ENCODE measurements at regions not wholly inside any gene's neighbourhood (a gene's known extent, or its start where the extent isn't known, plus 50 kb on each side); places are given as distances from the start of the nearest gene placed in this dataset.

GRCh38 chr16:47927330-47927729 is 228.5 kb downstream of the ABCC12 start:
- no peaks in the 10 kb centered on the region for H3K36me3 ChIP-seq (ENCODE audit: insufficient read depth, low read length)
- no peak overlapping the region for H3K27ac ChIP-seq (ENCODE audit: low read depth, low read length, poor library complexity, severe bottlenecking)
- H3K4me1 ChIP-seq (ENCODE audit: insufficient read depth, low read length, severe bottlenecking) = no peaks in the 10 kb centered on the region
- no peak overlapping the region for H3K9ac ChIP-seq (ENCODE audit: low read length)
- no peaks in the 10 kb centered on the region for H4K20me1 ChIP-seq (ENCODE audit: insufficient read depth, low read length)
- no peaks in the 10 kb centered on the region for H3K9me2 ChIP-seq (ENCODE audit: low read depth, low read length)
- no peak overlapping the region for H3K4me3 ChIP-seq (ENCODE audit: low read depth, low read length, poor library complexity, severe bottlenecking)
- TF ChIP-seq EZH2 (IDR thresholded peaks at IDR 0.05; ENCODE audit: borderline replicate concordance, low read length) (no peak), CTCF (IDR thresholded peaks at IDR 0.05; ENCODE audit: low read length) (no peak)
- no peaks in the 10 kb centered on the region for H3K27me3 ChIP-seq (ENCODE audit: insufficient read depth, low read length)
- H3K79me2 ChIP-seq (ENCODE audit: insufficient read depth, low read length) = no peaks in the 10 kb centered on the region
- H3K4me2 ChIP-seq (ENCODE audit: low read length) = no peak overlapping the region
- no peaks in the 10 kb centered on the region for H3K9me3 ChIP-seq (ENCODE audit: low read length)
- H2AFZ ChIP-seq (ENCODE audit: low read length) = no peak overlapping the region
- no peaks in the 10 kb centered on the region for H3F3A ChIP-seq (ENCODE audit: insufficient read depth, low read length)

- no peak for TF ChIP-seq CTCF (IDR thresholded peaks at IDR 0.05; ENCODE audit: low read length)
- TF ChIP-seq EZH2 (IDR thresholded peaks at IDR 0.05; ENCODE audit: borderline replicate concordance, low read length) = no peak
- no peaks in the 10 kb centered on the region for H3K4me1 ChIP-seq (ENCODE audit: insufficient read depth, low read length, severe bottlenecking)
- H3K9ac ChIP-seq (ENCODE audit: low read length) = no peak overlapping the region
- no peaks in the 10 kb centered on the region for H3K9me2 ChIP-seq (ENCODE audit: low read depth, low read length)
- H3K27me3 ChIP-seq (ENCODE audit: insufficient read depth, low read length) = no peaks in the 10 kb centered on the region
- H3K9me3 ChIP-seq (ENCODE audit: low read length) = no peaks in the 10 kb centered on the region
- no peak overlapping the region for H3K4me3 ChIP-seq (ENCODE audit: low read depth, low read length, poor library complexity, severe bottlenecking)
- no peak overlapping the region for H3K4me2 ChIP-seq (ENCODE audit: low read length)
- H3F3A ChIP-seq (ENCODE audit: insufficient read depth, low read length) = no peaks in the 10 kb centered on the region
- H3K36me3 ChIP-seq (ENCODE audit: insufficient read depth, low read length) = no peaks in the 10 kb centered on the region
- no peak overlapping the region for H3K27ac ChIP-seq (ENCODE audit: low read depth, low read length, poor library complexity, severe bottlenecking)
- H4K20me1 ChIP-seq (ENCODE audit: insufficient read depth, low read length) = no peaks in the 10 kb centered on the region
- H3K79me2 ChIP-seq (ENCODE audit: insufficient read depth, low read length) = no peaks in the 10 kb centered on the region
- no peak overlapping the region for H2AFZ ChIP-seq (ENCODE audit: low read length)
Measured at GRCh38 chr16:47925811-47926460, 229.9 kb downstream of the ABCC12 start.

GRCh38 chr16:47924950-47925349 is 230.8 kb downstream of the ABCC12 start:
- no peak overlapping the region for H2AFZ ChIP-seq (ENCODE audit: low read length)
- H3K4me3 ChIP-seq (ENCODE audit: low read depth, low read length, poor library complexity, severe bottlenecking) = no peak overlapping the region
- no peak for TF ChIP-seq CTCF (IDR thresholded peaks at IDR 0.05; ENCODE audit: low read length)
- no peak for TF ChIP-seq EZH2 (IDR thresholded peaks at IDR 0.05; ENCODE audit: borderline replicate concordance, low read length)

More at GRCh38 chr16:47924950-47925349, 230.8 kb downstream of the ABCC12 start:
- no peaks in the 10 kb centered on the region for H3K9me2 ChIP-seq (ENCODE audit: low read depth, low read length)
- H3F3A ChIP-seq (ENCODE audit: insufficient read depth, low read length) = no peaks in the 10 kb centered on the region
- H3K79me2 ChIP-seq (ENCODE audit: insufficient read depth, low read length) = no peaks in the 10 kb centered on the region
- H3K36me3 ChIP-seq (ENCODE audit: insufficient read depth, low read length) = no peaks in the 10 kb centered on the region
- no peaks in the 10 kb centered on the region for H3K4me1 ChIP-seq (ENCODE audit: insufficient read depth, low read length, severe bottlenecking)
- no peaks in the 10 kb centered on the region for H3K9me3 ChIP-seq (ENCODE audit: low read length)
- no peak overlapping the region for H3K4me2 ChIP-seq (ENCODE audit: low read length)
- H3K27ac ChIP-seq (ENCODE audit: low read depth, low read length, poor library complexity, severe bottlenecking) = no peak overlapping the region
- no peaks in the 10 kb centered on the region for H3K27me3 ChIP-seq (ENCODE audit: insufficient read depth, low read length)
- H4K20me1 ChIP-seq (ENCODE audit: insufficient read depth, low read length) = no peaks in the 10 kb centered on the region
- no peak overlapping the region for H3K9ac ChIP-seq (ENCODE audit: low read length)

Data from OCI-LY1 (cell line).